H9 (cell line): ENCODE measurements at regions not wholly inside any gene's neighbourhood (a gene's known extent, or its start where the extent isn't known, plus 50 kb on each side); places are given as distances from the start of the nearest gene placed in this dataset.

ENCODE experiments used
- DNase-seq: peaks from one replicate; pipeline ENCODE4 v3.0.0-alpha.2; 2017
- H2AFZ ChIP-seq: one replicate; pipeline ENCODE4 v1.6.1; 2013; ENCODE audit warnings: mild to moderate bottlenecking, low read length, control low read depth, moderate library complexity
- H2AK5ac ChIP-seq: 2 replicates; pipeline ENCODE4 v1.6.1; 2013; ENCODE audit warnings: low read length, control low read depth, mixed read lengths; ENCODE audit not compliant: insufficient read length
- H2BK120ac ChIP-seq: one replicate; pipeline ENCODE4 v1.6.1; 2013; ENCODE audit warnings: low read depth, mild to moderate bottlenecking, low read length, control low read depth, inconsistent platforms; ENCODE audit not compliant: poor library complexity, severe bottlenecking
- H2BK12ac ChIP-seq: 2 replicates; pipeline ENCODE4 v1.6.1; 2013; ENCODE audit warnings: low read length, control low read depth, mixed read lengths, low read depth; ENCODE audit not compliant: insufficient read length
- H2BK15ac ChIP-seq: 2 replicates; pipeline ENCODE4 v1.6.1; 2013; ENCODE audit warnings: low read depth, low read length, control low read depth
- H2BK20ac ChIP-seq: one replicate; pipeline ENCODE4 v1.6.1; 2013; ENCODE audit warnings: low read depth, mild to moderate bottlenecking, low read length, control low read depth, inconsistent platforms; ENCODE audit not compliant: poor library complexity, severe bottlenecking
- H2BK5ac ChIP-seq: 2 replicates; pipeline ENCODE4 v1.6.1; 2013; ENCODE audit warnings: low read length, control low read depth, mixed read lengths; ENCODE audit not compliant: insufficient read length
- H3K14ac ChIP-seq: 2 replicates; pipeline ENCODE4 v1.6.1; 2013; ENCODE audit warnings: low read length, control low read depth; ENCODE audit not compliant: insufficient read depth
- H3K18ac ChIP-seq: 2 replicates; pipeline ENCODE4 v1.6.1; 2013; ENCODE audit warnings: low read depth, mild to moderate bottlenecking, mixed read lengths, low read length, control low read depth; ENCODE audit not compliant: insufficient read length
- H3K23ac ChIP-seq: 2 replicates; pipeline ENCODE4 v1.6.1; 2013; ENCODE audit warnings: low read length, control low read depth, mixed read lengths, low read depth; ENCODE audit not compliant: insufficient read length
- H3K23me2 ChIP-seq: 2 replicates; pipeline ENCODE4 v1.6.1; 2013; ENCODE audit warnings: low read depth, mild to moderate bottlenecking, mixed read lengths, low read length, control low read depth; ENCODE audit not compliant: insufficient read length, poor library complexity, severe bottlenecking
- H3K27ac ChIP-seq: 2 replicates; pipeline ENCODE4 v1.5.1; 2013; ENCODE audit warnings: low read length, control low read depth, mixed read lengths, low read depth; ENCODE audit not compliant: insufficient read length
- H3K27me3 ChIP-seq: 2 replicates; pipeline ENCODE4 v1.6.1; 2013; ENCODE audit warnings: low read length, control low read depth, inconsistent platforms; ENCODE audit not compliant: insufficient read depth
- H3K4ac ChIP-seq: 2 replicates; pipeline ENCODE4 v1.6.1; 2013; ENCODE audit warnings: low read depth, mild to moderate bottlenecking, control low read depth, inconsistent platforms, low read length, moderate library complexity
- H3K4me1 ChIP-seq: 2 replicates; pipeline ENCODE4 v1.6.1; 2013; ENCODE audit warnings: low read length, control low read depth, inconsistent platforms; ENCODE audit not compliant: insufficient read depth
- H3K4me2 ChIP-seq: 2 replicates; pipeline ENCODE4 v1.6.1; 2013; ENCODE audit warnings: low read length, control low read depth, mixed read lengths; ENCODE audit not compliant: insufficient read length, insufficient read depth
- H3K56ac ChIP-seq: 2 replicates; pipeline ENCODE4 v1.6.1; 2013; ENCODE audit warnings: low read depth, mild to moderate bottlenecking, mixed read lengths, low read length, control low read depth; ENCODE audit not compliant: insufficient read length
- H3K79me1 ChIP-seq: 2 replicates; pipeline ENCODE4 v1.6.1; 2013; ENCODE audit warnings: low read depth, mild to moderate bottlenecking, moderate library complexity, low read length, control low read depth, inconsistent platforms; ENCODE audit not compliant: insufficient read depth, poor library complexity, severe bottlenecking
- H3K79me2 ChIP-seq: 2 replicates; pipeline ENCODE4 v1.6.1; 2013; ENCODE audit warnings: low read length, control low read depth, inconsistent platforms; ENCODE audit not compliant: insufficient read depth
- H3K9ac ChIP-seq: 2 replicates; pipeline ENCODE4 v1.6.1; 2013; ENCODE audit warnings: low read length, control low read depth, mixed read lengths; ENCODE audit not compliant: insufficient read length; ENCODE audit errors: extremely low read depth
- H3K9me3 ChIP-seq: one replicate; pipeline ENCODE4 v1.6.1; 2013; ENCODE audit warnings: low read depth, low read length, inconsistent platforms; ENCODE audit not compliant: control insufficient read depth
- H3T11ph ChIP-seq: one replicate; pipeline ENCODE4 v1.6.1; 2013; ENCODE audit warnings: mild to moderate bottlenecking, low read length, control low read depth, inconsistent platforms
- H4K20me1 ChIP-seq: one replicate; pipeline ENCODE4 v1.6.1; 2013; ENCODE audit not compliant: control insufficient read depth, insufficient read length, insufficient read depth
- H4K5ac ChIP-seq: 2 replicates; pipeline ENCODE4 v1.6.1; 2013; ENCODE audit warnings: low read depth, mild to moderate bottlenecking, mixed read lengths, low read length, control low read depth; ENCODE audit not compliant: insufficient read length
- H4K8ac ChIP-seq: replicated peaks from 2 replicates; pipeline ENCODE4 v1.6.1; 2013; ENCODE audit warnings: low read length, control low read depth, mixed read lengths, low read depth; ENCODE audit not compliant: insufficient read length
- H4K91ac ChIP-seq: 2 replicates; pipeline ENCODE4 v1.6.1; 2013; ENCODE audit warnings: low read depth, mild to moderate bottlenecking, moderate library complexity, mixed read lengths, low read length, control low read depth; ENCODE audit not compliant: insufficient read length
- H3K27ac Mint-ChIP-seq, 3 experiments: 2 replicates in 2 of 3; 3 replicates in 1 of 3; pipeline ENCODE4 v1.8.0; 2020 to 2021; ENCODE audit warnings: mixed read lengths in 3 of 3, mild to moderate bottlenecking in 1 of 3, moderate library complexity in 1 of 3
- H3K27me3 Mint-ChIP-seq: 2 replicates; pipeline ENCODE4 v1.8.0; 2021; ENCODE audit warnings: low read depth, mild to moderate bottlenecking, moderate library complexity, mixed read lengths
- H3K36me3 Mint-ChIP-seq, 3 experiments: 2 replicates in 2 of 3; 3 replicates in 1 of 3; pipeline ENCODE4 v1.8.0; 2020 to 2021; ENCODE audit warnings: low read depth in 3 of 3, mixed read lengths in 3 of 3; ENCODE audit not compliant: insufficient read depth in 1 of 3
- H3K4me1 Mint-ChIP-seq, 2 experiments: 2 replicates each; pipeline ENCODE4 v1.8.0; 2020; ENCODE audit warnings: mixed read lengths in 2 of 2
- H3K4me3 Mint-ChIP-seq, 2 experiments: 2 replicates in 1 of 2; 3 replicates in 1 of 2; pipeline ENCODE4 v1.8.0; 2020 to 2021; ENCODE audit warnings: mild to moderate bottlenecking in 2 of 2, mixed read lengths in 2 of 2, moderate library complexity in 1 of 2
- H3K9me3 Mint-ChIP-seq, 2 experiments: 2 replicates in 1 of 2; 3 replicates in 1 of 2; pipeline ENCODE4 v1.8.0; 2020; ENCODE audit warnings: mild to moderate bottlenecking in 2 of 2, mixed read lengths in 2 of 2, moderate library complexity in 1 of 2
- CTCF ChIP-seq: fragments of 200-600 bp; sonication (generic); conservative IDR thresholded peaks from 3 replicates; pipeline ENCODE4 v1.8.0; 2021; ENCODE audit warnings: antibody characterized with exemption, mild to moderate bottlenecking
- WGBS: extraction: QIAGEN DNeasy Blood & Tissue Kit; methylation state at CpG from one replicate; pipeline ENCODE4 v1.1.7; 2013; ENCODE audit warnings: missing lambda C conversion rate, low lambda C conversion rate, mixed read lengths; ENCODE audit not compliant: insufficient read length; ENCODE audit errors: extremely low coverage; 5-methylcytosine and 5-hydroxymethylcytosine counted together

- Histone ChIP-seq H3K27ac (no peak overlapping the region), H3K4ac (no peak overlapping the region), H3K23me2 (no peaks in the 10 kb centered on the region), H2BK120ac (no peak overlapping the region), H3K27me3 (no peaks in the 10 kb centered on the region), H4K91ac (no peak overlapping the region), H2AK5ac (no peak overlapping the region), H2AFZ (no peak overlapping the region), H3K18ac (no peak overlapping the region), H2BK20ac (no peak overlapping the region), H3K56ac (no peak overlapping the region), H3K23ac (no peak overlapping the region), H2BK12ac (no peak overlapping the region), H2BK15ac (no peak overlapping the region), H3K9ac (no peak overlapping the region), H3K4me2 (no peak overlapping the region), H4K5ac (no peak overlapping the region), H4K8ac (no peak overlapping the region), H3K14ac (no peak overlapping the region), H3T11ph (no peak overlapping the region), H3K79me2 (no peaks in the 10 kb centered on the region), H2BK5ac (no peak overlapping the region), H3K79me1 (no peaks in the 10 kb centered on the region), H4K20me1 (no peaks in the 10 kb centered on the region), H3K4me1 (no peaks in the 10 kb centered on the region), H3K9me3 (no peaks in the 10 kb centered on the region)
- H3K27ac Mint-ChIP-seq = no peak overlapping the region; a peak in 1 of 7 replicates
- no peak for TF ChIP-seq CTCF
- no peak for DNase-seq
- no peak overlapping the region for H3K4me3 Mint-ChIP-seq
- H3K36me3 Mint-ChIP-seq = no peaks in the 10 kb centered on the region
- WGBS = no CpG with 5 or more reads among the region's 4 CpGs
- H3K4me1 Mint-ChIP-seq = no peaks in the 10 kb centered on the region
- H3K27me3 Mint-ChIP-seq = no peaks in the 10 kb centered on the region
- no peaks in the 10 kb centered on the region for H3K9me3 Mint-ChIP-seq
These were observed 79.4 kb upstream of the EPHA7 start for GRCh38 chr6:93498713-93499112.
